SHP77 treated with DMSO at 0.1 percent for 48 hours (cell line): ENCODE measurements at regions not wholly inside any gene's neighbourhood (a gene's known extent, or its start where the extent isn't known, plus 50 kb on each side); places are given as distances from the start of the nearest gene placed in this dataset.
"Not testable (repeated sequence)": the region's sequence is repeated elsewhere in the genome, so short reads cannot be mapped to it uniquely, and the experiment has no call there.

ENCODE experiments used
- DNase-seq: peaks from one replicate; lab custom pipeline; 2025; lab: John Stamatoyannopoulos, UW

DNA sequence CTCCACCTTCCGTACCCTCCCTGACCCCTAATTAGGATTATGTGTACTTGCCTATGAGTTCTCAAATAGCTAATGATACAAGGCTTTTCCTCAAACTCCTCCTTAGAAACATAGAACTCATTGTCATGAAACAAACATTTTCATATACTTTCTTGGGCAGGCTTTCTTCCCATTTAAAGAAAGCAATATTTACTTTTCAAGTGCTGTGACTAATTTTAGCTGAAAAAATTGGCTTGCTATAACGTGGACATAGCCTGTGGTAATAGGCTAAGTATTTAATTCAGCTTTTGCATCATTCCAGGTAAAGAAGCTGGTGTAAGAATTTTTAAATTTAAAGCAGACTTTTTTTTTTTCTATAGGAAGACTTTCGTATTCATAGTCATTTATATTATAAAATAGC lies 208.7 kb downstream of the SOX2 start:
- DNase-seq, result no peak

DNA sequence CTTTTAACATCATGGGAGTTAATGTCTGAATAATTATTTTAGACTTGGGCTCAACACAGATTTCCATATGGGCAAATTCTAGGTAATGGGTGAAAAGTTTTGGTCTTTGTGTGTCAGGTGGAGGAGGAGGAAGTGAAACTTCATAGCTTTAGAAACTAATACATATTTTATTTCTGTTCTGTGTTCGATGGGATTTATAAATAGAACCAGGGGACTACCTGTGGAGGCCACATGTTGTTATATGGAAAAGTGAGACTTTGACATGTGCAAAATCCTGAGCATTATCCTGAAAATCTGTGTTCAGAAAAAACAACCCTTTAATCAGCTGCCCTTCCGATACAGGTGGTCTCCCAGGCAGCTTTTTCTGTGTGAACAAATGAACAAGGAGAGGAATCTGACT lies 209.5 kb downstream of the SOX2 start:
- no peak for DNase-seq

DNA sequence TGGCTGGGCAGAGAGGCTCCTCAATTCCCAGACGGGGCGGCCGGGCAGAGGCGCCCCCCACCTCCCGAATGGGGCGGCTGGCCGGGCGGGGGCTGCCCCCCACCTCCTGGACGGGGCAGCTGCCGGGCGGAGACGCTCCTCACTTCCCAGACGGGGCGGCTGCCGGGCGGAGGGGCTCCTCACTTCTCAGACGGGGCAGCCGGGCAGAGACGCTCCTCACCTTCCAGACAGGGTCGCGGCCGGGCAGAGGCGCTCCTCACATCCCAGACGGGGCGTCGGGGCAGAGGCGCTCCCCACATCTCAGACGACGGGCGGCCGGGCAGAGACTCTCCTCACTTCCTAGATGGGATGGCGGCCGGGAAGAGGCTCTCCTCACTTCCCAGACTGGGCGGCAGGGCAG lies 214.1 kb downstream of the SOX2 start:
- DNase-seq, result not testable (repeated sequence)

DNA sequence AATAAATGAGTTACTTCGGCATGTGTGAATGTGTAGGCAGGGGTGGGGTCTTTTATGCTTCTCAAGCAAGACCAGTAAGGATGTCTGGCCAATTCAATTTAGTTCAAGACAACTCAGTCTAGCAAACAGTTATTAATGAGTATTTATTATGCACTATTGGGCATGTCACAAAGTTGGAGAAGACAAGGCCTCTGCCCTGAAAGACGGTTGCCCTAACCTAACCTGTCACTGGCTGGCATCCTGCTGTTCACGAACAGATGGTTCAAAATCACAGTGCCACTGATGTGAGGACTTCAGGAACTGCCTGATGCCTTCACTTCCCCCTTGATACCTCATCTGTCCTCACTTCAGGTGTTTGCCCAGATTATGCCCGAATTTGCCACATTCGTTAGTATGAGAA lies 217.8 kb downstream of the SOX2 start:
- no peak for DNase-seq

DNA sequence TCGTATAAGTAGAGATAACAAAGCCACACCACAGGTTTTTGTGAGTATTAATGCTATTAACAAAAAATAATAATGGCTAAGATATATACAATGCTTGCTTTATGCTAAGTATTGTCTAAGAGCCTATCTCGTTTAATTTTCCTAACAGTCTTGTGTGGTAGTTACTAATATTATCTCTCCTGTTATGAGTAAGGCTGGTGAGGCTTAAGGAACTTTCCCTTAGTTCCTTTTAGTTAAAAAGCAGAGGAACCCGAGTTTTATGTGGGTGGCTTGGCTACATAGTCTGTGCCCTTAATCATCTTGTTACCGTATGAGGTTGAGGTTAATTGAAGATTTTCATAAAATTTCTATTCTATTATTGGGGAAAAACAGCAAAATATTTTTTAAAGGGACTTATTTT lies 218.4 kb downstream of the SOX2 start:
- DNase-seq, result no peak

DNA sequence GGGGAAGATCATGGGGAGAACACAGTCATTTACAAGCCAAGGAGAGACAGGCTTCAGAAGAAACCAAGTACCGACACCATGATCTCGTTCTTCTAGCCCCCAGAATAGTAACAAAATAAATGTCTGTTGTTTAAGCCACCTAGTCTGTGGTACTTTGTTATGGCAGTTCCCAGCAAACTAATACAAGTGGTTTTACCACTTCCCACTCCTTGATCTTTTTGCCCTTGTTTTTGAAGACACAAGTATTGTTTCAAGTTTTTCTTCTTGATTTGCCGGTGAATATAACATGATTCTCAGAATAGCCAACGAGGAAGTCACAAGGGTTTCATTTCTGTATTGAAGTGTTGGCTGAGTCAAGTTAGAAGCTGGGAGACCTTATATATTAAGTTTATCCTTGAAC lies 220.3 kb downstream of the SOX2 start:
- no peak for DNase-seq

DNA sequence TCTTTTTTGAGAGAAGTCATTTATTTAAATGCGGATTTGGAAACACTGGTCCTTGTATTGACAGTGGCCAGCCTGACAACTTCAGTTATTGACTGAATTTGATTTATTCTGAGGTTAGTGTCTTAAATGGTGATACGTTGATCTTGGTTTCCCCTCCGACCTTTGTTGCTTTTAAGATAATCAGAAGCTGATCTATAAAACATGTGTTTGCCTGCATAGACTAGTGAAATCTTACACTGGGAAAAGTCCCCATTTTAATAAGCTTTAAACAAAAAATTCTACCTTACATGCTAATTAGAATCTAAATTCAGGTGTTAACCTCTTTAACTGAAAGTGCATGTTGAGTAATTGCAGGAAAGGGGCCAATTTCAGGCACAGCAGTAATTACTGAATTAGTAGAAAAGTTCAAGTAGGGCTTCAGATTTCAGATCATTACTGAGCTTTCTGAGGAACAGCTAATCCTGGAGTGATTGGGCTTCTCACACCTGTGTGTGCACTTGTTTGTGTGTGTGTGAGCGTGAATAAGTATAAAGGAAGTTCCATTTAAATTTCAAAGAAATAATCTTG lies 221.4 kb downstream of the SOX2 start:
- no peak for DNase-seq

DNA sequence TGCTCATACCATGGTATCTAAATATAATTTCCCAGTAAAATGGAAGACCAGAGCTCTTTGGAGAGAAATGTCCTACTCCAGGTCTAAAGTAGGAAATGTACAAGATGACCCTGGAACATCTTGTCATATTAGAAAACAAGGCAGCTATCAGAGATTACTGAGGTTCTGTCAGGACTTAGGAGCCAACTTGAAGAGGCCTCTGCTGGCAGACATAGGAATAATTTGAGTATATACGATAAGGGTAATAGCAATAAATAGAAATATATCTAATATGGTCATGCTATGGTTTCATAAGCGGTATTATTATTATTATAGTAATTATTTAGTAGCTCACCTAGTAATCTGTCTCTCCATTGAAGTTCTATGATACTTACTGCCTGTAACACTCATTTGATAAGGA lies 224.2 kb downstream of the SOX2 start:
- DNase-seq, result no peak

DNA sequence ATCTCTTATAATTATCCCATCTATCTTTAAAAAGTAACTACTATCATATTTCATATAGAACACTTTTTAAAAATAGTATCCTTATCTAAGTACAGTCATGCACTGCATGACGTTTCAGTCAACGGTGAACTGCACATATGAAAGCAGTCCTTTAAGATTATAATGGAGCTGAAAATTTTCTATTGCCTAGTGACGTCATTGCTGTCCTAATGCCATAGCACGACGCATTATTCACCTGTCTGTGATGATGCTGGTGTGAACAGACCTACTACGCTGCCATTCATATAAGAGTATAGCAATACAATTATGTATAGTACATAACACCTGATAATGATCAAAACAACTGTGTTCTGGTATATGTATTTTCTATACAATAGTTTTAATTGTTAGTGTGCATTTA lies 225.0 kb downstream of the SOX2 start:
- DNase-seq, result no peak

DNA sequence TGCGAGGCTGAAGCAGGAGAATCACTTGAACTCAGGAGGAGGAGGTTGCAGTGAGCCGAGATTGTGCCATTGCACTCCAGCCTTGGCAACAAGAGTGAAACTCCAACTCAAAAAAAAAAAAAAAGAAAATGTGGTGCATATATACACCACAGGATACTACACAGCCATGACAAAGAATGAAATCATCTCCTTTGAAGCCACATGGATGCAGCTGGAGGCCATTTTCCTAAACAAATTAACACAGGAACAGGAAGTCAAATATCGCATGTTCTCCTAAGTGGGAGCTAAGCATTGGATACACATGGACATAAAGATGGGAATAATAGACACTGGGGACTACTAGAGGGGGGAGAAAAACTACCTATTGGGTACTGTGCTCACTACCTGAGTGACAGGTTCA lies 226.9 kb downstream of the SOX2 start:
- not testable (repeated sequence) for DNase-seq

DNA sequence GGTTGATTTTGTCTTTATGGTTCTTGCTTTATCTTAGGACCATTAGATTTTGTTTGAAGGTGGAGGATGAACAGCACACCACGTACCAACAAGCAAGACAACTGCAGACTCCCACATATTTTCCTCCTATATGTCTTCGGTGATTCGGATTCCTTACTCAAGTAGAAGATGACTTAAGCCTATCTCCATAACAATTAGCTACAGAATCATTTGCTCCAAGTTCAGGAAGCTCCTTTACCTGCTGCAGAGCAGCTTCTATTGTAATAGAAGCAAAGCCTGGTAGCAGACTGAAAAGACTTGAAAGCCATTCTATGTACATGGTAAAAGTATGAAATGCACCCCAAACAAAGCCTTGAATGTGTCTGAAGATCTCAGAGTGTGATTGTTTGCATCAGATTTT lies 229.0 kb downstream of the SOX2 start:
- no peak for DNase-seq

DNA sequence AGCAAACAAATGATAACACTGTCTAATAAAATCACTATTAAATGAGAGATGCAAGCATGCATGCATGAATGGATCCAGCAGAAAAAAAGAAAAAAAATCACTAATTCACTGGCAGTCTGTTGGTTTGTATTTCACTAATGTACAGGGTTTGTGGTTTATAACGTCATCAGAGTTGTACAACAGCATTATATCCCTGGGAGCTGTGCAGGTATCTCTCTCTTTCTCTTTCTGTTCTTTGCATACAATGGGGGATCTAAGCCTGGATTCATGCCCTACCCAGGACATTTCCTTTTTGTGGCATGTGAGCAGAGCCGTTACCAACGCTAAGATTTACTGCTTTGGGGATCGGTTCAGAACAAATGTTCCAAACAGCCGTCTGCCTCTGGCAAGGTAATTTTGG lies 229.5 kb downstream of the SOX2 start:
- DNase-seq, result no peak

DNA sequence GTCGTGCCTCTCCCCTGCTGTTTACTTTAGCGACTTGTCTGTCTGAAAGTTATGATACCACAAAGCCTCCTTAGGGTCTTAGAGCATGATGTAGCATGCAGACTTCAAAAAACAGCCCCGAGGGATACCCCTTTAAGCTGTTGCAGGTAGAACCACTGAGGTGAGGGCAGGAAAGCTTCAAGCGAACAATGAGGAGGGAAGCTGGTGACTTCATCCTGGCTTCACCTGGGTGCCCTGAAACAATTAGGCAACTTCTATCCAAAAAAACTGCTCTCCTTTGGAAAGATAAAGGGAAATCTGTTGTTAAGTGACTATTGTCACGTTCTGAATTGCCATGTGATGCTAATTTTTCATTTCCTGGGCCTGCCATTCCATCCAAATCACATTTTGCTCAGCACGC lies 231.6 kb downstream of the SOX2 start:
- DNase-seq, result no peak

DNA sequence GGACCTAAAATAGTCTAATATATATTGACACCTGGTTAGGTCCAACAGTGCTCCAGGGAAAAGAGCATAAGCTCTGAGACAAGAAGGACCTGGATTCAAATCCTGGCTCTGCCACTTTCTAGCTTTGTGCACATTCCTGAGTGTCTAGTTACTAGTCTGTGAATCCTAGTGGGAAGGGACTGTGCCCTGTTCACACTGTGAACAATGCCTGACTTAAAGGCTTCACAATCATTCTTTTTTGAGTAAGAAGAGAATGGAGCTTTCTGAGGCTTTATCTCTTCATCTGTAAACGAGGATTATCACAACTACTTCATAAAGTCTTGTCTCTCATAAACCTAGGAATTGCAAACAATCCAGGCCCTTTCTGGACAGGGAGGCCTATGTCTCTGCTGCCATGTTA lies 235.9 kb downstream of the SOX2 start:
- DNase-seq, result no peak

DNA sequence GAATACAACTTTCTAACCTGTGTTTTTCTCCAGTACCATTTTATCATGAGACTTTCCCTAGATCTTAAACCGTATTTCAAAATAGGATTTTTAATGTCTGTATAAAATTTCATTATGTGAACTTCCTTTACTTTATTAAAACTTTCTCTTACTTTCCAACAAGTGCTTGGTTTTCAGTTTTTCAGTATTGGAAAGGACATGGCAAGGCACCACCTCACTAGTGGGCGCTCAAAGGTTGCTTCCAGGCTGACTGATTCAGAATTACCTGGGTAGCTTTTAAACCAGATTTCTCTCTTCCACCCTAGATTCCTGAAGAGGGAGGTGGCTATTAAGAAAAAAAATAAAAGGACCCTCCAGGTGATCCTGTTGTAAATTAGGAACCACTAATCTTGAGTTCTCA lies 236.6 kb downstream of the SOX2 start:
- no peak for DNase-seq

DNA sequence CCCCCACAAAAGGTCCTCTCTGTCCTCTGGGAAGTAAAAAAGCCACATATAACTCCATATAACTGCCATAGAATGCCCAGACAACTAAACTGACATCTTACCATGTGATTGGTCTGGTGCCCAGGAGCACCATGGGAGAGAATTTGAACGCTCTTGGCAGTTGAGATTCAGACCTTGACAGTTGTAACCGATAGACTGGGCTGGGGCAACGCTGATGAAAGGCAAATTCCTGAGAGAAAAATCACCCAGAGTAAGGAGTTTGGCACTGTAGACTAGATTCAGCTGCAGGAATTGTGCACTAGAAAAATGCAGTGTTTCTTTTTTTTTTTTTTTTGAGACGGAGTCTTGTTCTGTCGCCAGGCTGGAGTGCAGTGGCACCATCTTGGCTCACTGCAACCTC lies 240.5 kb downstream of the SOX2 start:
- no peak for DNase-seq

DNA sequence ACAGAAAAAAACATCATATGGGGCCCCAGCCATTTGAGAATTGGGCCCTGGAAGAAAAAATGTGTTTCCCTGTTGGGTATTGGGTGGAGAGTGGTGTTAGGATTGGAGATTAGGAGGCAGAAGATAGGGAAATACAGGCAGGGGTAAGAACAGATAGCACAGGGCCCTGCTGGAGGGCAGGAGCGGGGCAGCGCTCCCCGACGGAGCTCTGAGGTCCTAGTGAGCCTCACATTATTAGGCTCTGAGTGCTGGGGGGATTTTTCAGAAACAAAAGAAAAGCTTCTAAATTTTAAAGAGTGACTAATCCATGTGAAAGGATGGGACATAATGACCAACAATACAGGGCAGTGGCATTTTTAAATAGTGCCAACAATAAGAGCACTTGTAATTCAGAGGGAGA lies 241.2 kb downstream of the SOX2 start:
- no peak for DNase-seq

DNA sequence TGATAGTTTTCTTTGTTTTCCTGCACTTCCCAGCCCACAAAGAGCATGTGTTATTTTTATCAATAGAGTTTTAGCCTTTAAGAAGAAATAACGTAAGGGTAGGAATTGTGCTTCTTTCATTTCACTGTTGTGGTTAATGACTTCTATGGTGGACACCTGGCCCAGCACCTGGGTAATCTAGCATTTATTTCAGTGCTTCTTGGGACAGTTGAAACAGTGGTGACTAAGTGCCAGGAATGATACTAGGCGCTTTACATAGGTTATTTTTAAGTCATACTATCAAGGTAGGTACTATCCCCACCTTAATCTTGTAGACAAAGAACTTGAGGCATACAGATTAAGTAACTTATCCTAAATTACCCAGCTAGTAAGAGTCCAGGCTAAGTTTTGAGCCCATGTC lies 243.8 kb downstream of the SOX2 start:
- DNase-seq, result no peak

DNA sequence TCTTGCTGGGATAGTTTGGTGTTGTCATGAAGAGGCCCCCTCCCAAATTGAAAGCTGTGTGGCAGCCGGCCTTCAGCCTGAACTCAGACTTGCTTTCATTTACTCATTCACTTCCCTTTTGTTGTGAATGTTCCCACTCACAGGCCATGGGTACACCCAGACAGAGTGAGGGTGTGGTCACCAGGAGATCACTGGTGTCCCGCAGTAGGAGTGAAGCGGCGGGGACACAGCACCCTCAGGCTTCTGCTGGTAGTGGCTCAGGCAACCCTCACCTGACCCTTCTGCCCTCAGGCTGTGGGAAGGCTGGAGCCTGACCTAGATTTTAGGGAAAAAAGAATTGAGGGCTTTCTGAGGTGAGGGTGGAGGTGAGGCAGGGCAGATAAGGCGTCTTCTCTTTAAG lies 244.4 kb downstream of the SOX2 start:
- no peak for DNase-seq

DNA sequence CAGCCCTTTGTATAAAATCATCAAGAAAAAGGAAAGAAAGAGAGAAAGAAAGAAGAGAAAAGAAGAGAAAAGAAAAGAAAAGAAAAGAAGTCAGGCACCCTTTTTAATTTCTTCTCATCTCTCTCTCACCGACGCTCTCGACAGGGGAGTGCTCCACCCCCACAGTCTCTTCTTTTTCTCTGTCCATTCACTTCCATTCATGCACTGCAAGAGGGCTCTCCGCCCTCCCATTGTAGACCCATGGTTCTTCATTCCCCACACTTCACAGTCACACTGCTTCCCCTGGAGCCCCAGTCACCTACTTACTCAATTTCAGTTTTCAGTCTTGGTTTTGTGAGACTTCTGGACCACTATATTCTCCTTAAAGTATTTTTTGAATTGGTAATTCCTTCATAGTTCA lies 254.7 kb downstream of the SOX2 start:
- no peak for DNase-seq

DNA sequence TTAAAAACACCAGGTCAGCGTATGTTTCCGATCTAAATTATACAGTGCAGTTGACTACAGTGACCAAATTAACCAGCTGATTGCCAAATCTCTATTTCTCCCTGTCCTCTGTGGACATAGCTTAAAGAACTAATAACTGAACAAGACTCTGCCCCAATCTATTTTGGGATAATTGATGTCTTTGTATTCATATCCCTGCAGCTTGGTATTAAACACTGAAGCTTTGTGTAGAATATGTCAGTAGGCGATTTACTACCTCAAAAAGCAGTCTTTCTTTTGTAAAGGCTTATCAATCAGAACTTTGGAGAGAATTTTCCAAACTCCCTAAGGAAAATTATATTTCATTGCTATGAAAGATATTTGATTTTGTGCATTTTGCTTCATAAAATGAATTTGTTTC lies 258.2 kb downstream of the SOX2 start:
- DNase-seq, result no peak

DNA sequence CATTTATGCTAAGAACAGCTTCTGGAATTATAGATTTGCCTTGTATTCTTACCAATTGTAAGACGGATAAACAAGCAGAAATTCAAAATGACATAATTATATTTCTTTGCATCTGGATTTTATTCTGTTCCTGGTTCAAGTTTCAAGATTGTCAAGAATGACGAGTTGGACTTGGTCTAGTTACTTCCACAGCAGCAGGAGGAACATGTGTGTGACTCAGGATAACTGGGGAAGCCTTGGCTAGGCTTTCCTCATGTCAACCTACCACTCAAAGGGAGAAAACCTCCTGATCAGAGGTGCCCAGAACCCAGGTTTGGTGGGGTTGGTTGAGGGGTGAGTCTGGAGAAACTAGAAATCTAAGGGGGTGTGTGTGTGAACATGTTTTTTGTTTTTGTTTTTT lies 259.7 kb downstream of the SOX2 start:
- DNase-seq, result no peak

DNA sequence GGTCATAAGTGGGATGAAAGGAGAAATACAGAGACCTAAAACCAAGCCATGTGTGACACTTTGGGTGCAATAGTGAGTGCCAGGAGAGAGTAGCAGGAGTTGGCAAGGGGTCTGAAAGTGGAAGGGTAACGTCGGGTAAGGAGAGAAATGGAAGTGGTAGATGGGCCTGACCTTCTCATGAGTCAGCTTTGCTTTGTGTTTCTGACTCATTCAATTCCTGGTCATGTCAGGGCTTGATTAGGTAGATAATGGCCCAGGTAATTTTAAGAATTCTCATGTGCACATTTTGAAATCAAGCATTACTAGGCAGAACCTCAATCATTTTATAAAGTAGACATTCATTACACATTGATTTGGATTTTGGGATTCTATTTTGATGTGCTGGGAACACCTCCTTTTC lies 262.5 kb downstream of the SOX2 start:
- DNase-seq, result no peak

DNA sequence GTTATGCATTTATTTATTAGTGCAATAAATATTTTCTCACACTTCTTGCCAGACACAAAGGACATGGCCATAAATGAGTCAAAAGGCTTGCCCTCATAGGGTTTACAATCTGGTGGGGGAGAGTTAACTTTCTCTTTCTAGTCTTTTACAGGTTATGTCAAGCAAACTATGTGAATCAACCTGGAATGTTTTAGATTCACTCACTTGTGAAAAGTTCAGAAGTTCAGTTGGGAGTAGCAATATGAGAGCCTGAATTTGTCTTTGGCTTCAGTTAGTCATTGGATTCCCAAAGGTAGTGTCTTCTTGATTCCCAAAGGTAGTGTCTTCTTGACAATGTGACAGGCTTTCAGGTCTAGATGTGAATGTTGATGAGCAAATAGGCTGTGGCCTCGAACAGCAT lies 264.8 kb downstream of the SOX2 start:
- DNase-seq, result no peak

DNA sequence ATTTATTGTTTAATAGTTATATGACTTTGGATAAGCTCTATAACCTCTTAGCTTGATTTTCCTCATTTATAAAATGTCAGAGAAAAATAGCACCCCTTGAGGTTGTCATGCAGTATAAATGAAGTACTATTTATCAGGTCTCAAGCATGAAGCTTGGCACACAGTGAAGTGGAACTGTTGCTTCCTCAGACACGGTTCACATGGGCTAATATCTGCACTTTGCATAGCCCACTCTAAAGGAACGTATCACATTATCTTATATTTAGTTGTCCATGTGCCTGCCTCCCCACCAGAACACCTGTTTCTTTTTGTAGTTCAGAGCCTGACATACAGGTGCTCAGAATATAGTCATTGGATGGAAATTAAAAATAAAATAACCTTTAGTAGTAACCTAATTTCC lies 273.7 kb downstream of the SOX2 start:
- DNase-seq, result no peak
